ENCODE measurements at regions not wholly inside any gene's neighbourhood (a gene's known extent, or its start where the extent isn't known, plus 50 kb on each side); places are given as distances from the start of the nearest gene placed in this dataset.
"Not testable (repeated sequence)": the region's sequence is repeated elsewhere in the genome, so short reads cannot be mapped to it uniquely, and the experiment has no call there.

DNA sequence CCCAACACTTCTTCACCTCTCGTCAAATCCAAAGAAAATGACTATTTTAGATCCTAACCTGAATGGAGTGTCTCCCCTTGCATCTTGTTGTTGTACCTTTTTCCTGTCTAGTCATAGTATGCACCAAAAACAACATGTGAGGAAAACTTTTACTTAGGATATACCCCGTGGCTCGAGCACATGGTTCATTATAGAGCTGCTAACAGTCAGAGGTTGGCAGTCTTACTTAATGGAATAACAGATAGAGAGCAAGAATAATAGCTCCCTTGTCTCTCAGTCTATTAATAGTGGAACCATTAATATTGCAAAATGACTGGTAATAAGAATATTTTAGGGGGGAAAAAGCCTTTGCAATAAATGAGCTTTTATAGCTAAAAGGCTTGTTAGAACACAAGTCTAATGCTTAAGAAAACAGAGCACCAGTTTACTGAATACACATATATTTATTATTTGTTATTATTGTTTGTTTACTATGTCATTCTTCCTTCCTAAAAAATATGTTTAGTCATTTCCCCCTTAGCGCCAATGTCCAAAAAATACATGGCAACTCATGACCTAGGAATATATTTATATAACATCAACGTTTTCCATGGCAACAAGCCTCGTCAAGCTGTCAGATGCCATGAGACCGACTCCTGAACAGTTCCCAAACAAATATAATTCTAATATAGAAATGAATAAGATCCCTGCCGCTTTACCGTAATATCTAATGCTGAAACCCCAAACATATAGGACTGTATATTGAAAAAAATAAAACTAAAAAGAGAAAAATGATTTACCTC, 592.4 kb downstream of the SOX5 start:
- DNase-seq, result no peak
- POLR2A ChIA-PET, result no interaction called here
- no peaks in the 10 kb centered on the region for H3K27me3 Mint-ChIP-seq
- H3K4me1 Mint-ChIP-seq, result no peaks in the 10 kb centered on the region
- H3K9me3 Mint-ChIP-seq, result peaks cover 0 to 10% (median 0%) of the 10 kb centered on the region in 9 donors
- no peak overlapping the region for H3K4me3 Mint-ChIP-seq
- ATAC-seq, result no peak
- H3K27ac Mint-ChIP-seq, result no peak overlapping the region
- no peaks in the 10 kb centered on the region for H3K36me3 Mint-ChIP-seq

DNA sequence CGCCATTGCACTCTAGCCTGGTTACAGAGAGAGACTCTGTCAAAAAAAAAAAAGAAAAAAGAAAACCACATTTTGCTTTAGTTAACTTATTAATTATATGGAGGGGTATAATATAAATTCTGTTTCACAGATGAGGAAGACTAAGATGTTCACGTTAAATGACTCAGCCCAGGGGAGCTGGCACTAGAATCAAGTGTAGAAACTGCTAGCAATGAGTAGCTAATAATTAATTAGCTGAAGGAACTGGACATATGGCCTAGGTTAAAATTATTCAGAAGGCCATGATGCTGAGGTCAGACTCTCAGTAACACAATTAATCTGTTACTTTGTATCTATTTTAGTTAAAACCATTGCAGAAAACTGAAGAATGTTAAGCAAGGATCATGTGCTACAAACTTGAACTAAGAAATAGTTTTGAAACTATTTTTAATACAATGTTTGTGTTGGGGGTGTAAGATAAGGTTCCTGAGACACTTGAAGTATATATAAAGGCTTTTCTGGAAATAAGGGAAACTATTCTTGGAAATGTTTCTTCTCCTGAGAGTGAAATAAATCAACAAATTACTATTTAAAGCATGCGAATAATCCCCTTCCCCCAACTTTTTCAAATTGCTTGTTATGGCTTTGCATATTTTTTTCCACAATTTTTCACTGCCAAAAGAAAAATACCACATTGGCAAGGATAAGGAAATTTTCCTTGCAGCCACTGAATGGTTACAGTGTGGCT, 589.3 kb downstream of the SOX5 start:
- H3K36me3 Mint-ChIP-seq, result no peaks in the 10 kb centered on the region
- peaks cover 0 to 4% (median 0%) of the 10 kb centered on the region in 9 donors for H3K9me3 Mint-ChIP-seq
- no peaks in the 10 kb centered on the region for H3K27me3 Mint-ChIP-seq
- no peak overlapping the region for H3K27ac Mint-ChIP-seq
- H3K4me3 Mint-ChIP-seq, result no peak overlapping the region
- no peaks in the 10 kb centered on the region for H3K4me1 Mint-ChIP-seq
- no peak for DNase-seq
- POLR2A ChIA-PET, result no interaction called here
- ATAC-seq, result no peak

DNA sequence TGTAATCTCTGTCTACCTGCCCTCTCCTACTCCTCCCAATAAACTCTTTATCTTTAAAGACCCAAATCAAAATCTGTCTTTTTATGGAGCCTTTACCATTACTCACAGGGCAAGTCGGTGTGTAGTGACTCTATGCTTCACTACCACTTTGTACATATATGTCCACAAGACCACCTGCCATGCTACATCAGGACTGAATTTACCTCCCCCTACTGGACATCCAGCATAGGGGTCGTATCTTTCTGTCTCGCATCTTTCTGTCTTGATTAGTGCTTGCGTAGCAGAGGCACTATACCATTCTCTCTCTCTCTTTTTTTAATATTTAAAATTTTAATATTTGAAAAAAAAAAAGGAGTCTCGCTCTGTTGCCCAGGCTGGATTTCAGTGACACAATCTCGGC, 587.5 kb downstream of the SOX5 start:
- ATAC-seq (no peak), DNase-seq (no peak)
- H3K27me3 Mint-ChIP-seq, result no peaks in the 10 kb centered on the region
- H3K36me3 Mint-ChIP-seq, result no peaks in the 10 kb centered on the region
- POLR2A ChIA-PET, result no interaction called here
- H3K9me3 Mint-ChIP-seq, result peaks cover 0 to 17% (median under 1%) of the 10 kb centered on the region in 9 donors
- no peaks in the 10 kb centered on the region for H3K4me1 Mint-ChIP-seq
- no peak overlapping the region for H3K4me3 Mint-ChIP-seq
- H3K27ac Mint-ChIP-seq, result no peak overlapping the region

DNA sequence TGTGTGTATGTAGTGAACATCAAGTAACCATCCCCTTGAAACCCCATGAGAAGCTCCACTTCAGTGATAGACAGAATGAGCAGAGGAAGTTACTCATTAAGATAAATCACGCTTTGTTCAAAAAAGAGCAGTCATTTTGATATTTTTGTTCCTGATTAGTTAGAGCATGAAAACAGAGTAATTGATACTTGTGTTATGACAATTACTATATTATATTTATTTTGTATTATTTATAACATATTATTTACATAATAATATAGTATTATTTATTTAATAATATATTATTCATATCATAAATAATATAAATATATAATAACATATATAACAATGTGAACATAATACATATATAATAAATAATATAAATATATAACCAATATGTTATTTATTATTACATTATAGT, 580.9 kb downstream of the SOX5 start:
- peaks cover 2 to 24% (median 5%) of the 10 kb centered on the region in 9 donors for H3K9me3 Mint-ChIP-seq
- no peaks in the 10 kb centered on the region for H3K27me3 Mint-ChIP-seq
- POLR2A ChIA-PET, result no interaction called here
- H3K27ac Mint-ChIP-seq, result no peak overlapping the region
- DNase-seq, result no peak
- H3K4me3 Mint-ChIP-seq, result no peak overlapping the region
- H3K4me1 Mint-ChIP-seq, result no peaks in the 10 kb centered on the region
- H3K36me3 Mint-ChIP-seq, result no peaks in the 10 kb centered on the region
- ATAC-seq, result no peak

DNA sequence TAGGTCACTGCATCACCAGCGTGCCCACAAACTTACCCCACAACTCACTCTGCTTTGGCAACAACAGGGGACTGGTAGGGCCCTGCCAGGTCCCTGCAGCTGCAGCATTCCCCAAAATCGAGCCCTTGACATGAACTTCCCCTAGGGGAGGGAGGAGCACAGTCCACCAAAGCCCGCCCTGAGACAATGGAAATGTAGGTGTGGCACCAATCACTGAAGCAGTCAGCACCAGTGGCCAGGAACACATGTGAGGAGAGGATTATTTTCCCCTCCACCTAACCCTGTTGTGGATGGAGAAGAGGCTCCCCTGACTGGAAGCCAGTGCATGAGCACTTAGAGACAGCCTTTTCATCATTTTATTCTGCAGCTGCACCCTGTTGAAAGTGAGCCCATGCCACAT, 573.8 kb downstream of the SOX5 start:
- no peak overlapping the region for H3K27ac Mint-ChIP-seq
- H3K36me3 Mint-ChIP-seq, result peaks cover 0 to 21% (median 0%) of the 10 kb centered on the region in 3 donors
- no peak for DNase-seq
- H3K4me1 Mint-ChIP-seq, result no peaks in the 10 kb centered on the region
- POLR2A ChIA-PET, result no interaction called here
- H3K9me3 Mint-ChIP-seq, result peaks cover 9 to 67% (median 39%) of the 10 kb centered on the region in 9 donors
- H3K4me3 Mint-ChIP-seq, result no peak overlapping the region
- H3K27me3 Mint-ChIP-seq, result no peaks in the 10 kb centered on the region
- ATAC-seq, result no peak

DNA sequence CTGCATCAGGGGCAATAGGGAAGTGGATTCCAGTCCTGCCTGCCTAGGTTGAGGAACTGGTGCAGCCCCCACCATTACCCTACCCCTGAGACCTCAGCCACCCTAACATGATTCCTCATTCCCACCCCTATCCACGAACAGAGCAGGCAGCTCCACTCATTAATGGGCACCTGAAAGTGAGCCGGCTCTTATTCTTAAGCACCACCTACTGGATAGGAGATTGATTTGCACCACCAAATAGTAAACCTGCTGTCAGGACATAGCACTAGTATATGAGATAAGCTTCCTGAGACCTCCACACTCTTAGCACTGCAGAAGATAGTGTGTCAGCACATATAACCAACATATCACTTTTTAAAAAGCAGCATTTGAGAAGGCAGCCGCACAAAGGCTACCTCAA, 573.2 kb downstream of the SOX5 start:
- no peaks in the 10 kb centered on the region for H3K27me3 Mint-ChIP-seq
- no peak for ATAC-seq
- H3K4me3 Mint-ChIP-seq, result no peak overlapping the region
- H3K9me3 Mint-ChIP-seq, result peaks cover 9 to 71% (median 41%) of the 10 kb centered on the region in 9 donors
- H3K4me1 Mint-ChIP-seq, result no peaks in the 10 kb centered on the region
- POLR2A ChIA-PET, result no interaction called here
- H3K36me3 Mint-ChIP-seq, result peaks cover 0 to 21% (median 0%) of the 10 kb centered on the region in 3 donors
- no peak for DNase-seq
- no peak overlapping the region for H3K27ac Mint-ChIP-seq

DNA sequence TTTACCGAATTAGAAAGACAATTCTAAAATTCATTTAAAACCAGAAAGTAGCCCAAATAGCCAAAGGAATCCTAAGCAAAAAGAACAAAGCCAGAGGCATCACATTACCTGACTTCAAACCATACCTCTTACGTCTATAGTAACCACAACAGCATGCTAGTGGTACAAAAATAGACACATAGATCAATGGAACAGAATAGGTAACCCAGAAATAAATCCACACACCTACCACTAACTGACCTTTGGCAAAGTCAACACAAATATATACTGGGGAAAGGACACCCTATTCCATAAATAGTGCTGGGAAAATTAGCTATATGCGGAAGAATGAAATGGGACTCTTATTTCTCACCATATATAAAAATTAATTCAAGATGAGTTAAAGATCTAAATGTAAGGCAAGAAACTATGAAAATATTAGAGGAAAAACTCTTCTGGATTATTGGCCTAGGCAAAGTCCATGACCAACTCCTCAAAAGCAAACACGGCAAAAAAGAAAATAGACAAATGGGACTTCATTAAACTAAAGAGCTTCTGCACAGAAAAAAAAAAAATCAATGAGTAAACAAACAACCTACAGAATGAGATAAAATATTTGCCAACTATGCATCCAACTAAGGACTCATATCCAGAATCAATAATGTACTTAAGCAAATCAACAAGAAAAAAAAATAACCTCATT, 568.9 kb downstream of the SOX5 start:
- no peak overlapping the region for H3K27ac Mint-ChIP-seq
- peaks cover 12 to 52% (median 31%) of the 10 kb centered on the region in 9 donors for H3K9me3 Mint-ChIP-seq
- H3K27me3 Mint-ChIP-seq, result no peaks in the 10 kb centered on the region
- ATAC-seq (no peak), DNase-seq (no peak)
- peaks cover 0 to 21% (median 0%) of the 10 kb centered on the region in 3 donors for H3K36me3 Mint-ChIP-seq
- H3K4me3 Mint-ChIP-seq, result no peak overlapping the region
- POLR2A ChIA-PET, result no interaction called here
- H3K4me1 Mint-ChIP-seq, result no peaks in the 10 kb centered on the region

DNA sequence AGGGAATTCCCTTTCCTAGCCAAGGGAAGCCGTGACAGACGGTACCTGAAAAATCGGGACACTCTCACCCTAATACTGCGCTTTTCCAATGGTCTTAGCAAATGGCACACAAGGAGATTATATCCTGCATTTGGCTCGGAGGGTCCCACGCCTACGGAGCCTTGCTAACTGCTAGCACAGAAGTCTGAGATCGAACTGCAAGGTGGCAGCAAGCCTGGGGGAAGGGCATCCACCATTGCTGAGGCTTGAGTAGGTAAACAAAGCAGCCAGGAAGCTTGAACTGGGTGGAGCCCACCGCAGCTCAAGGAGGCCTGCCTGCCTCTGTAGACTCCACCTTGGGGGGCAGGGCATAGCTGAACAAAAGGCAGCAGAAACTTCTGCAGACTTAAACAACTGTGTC, 560.6 kb downstream of the SOX5 start:
- POLR2A ChIA-PET, H3K36me3 Mint-ChIP-seq, H3K4me1 Mint-ChIP-seq, DNase-seq, H3K27me3 Mint-ChIP-seq, H3K27ac Mint-ChIP-seq, H3K4me3 Mint-ChIP-seq, ATAC-seq: not testable (repeated sequence)
- H3K9me3 Mint-ChIP-seq, result peaks cover 0 to 44% (median 13%) of the 10 kb centered on the region in 9 donors

DNA sequence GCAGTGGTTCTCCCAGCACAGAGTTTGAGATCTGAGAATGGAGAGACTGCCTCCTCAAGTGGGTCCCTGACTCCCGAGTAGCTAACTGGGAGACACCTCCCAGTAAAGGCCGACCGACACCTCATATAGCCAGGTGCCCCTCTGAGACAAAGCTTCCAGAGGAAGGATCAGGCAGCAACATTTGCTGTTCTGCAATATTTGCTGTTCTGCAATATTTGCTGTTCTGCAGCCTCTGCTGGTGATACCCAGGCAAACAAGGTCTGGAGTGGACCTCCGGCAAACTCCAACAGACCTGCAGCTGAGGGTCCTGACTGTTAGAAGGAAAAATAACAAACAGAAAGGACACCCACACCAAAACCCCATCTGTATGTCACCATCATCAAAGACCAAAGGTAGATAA, 560.2 kb downstream of the SOX5 start:
- DNase-seq, H3K4me1 Mint-ChIP-seq, H3K36me3 Mint-ChIP-seq, H3K4me3 Mint-ChIP-seq, ATAC-seq, H3K27me3 Mint-ChIP-seq, POLR2A ChIA-PET, H3K27ac Mint-ChIP-seq: not testable (repeated sequence)
- H3K9me3 Mint-ChIP-seq, result peaks cover 0 to 44% (median 13%) of the 10 kb centered on the region in 9 donors

DNA sequence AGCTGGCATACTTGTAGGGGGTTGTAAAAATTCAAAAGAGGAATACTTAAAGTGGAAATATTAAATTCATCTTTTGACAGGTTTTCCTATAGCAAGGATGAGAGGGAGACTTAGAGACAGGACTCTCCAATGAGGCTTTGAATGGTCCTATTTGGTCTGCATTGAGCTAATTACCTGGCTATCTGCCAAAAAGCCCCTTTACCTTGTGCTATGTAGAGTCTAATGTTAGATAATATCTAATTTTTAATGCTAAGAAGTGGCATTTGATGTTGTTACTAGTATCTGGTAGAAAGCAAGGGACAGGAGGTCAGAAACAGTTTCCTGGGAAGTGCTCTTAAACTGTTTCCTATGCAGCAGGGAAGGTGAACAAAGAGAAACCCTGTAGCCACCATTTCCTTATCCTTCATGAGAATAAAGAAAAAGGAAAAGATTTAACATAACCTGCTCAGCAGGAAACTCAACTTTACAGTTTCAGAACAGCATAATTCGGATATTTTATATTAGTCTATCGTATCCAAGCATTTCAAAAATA, 550.0 kb downstream of the SOX5 start:
- ATAC-seq (no peak), DNase-seq (no peak)
- Mint-ChIP-seq H3K27ac (no peak overlapping the region), H3K4me1 (no peaks in the 10 kb centered on the region), H3K27me3 (no peaks in the 10 kb centered on the region), H3K4me3 (no peak overlapping the region), H3K36me3 (no peaks in the 10 kb centered on the region), H3K9me3 (peaks cover 0 to 9% (median 0%) of the 10 kb centered on the region in 9 donors)
- POLR2A ChIA-PET, result no interaction called here

DNA sequence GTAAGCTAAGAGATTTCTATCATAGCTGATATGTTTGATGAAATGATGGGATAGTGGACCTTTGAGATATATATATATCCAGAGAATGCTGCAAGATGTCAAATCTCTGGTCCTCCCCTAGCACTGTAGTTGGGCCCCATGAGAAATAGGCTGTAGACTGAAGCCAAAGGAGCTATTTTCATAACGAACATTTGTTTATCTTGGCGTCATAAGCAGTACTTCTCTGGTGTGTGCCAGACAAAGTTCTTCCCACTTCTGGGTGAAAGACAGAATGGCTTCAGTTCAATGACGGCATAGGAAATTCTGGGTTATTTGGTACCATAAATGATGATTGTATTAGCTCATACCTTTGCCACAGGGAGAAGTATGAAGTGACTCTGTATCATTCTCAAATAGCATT, 534.3 kb downstream of the SOX5 start:
- no peaks in the 10 kb centered on the region for H3K4me1 Mint-ChIP-seq
- no peaks in the 10 kb centered on the region for H3K27me3 Mint-ChIP-seq
- H3K36me3 Mint-ChIP-seq, result no peaks in the 10 kb centered on the region
- POLR2A ChIA-PET, result no interaction called here
- DNase-seq, result no peak
- H3K27ac Mint-ChIP-seq, result no peak overlapping the region
- H3K4me3 Mint-ChIP-seq, result no peak overlapping the region
- no peak for ATAC-seq
- peaks cover 2 to 23% (median 12%) of the 10 kb centered on the region in 9 donors for H3K9me3 Mint-ChIP-seq

DNA sequence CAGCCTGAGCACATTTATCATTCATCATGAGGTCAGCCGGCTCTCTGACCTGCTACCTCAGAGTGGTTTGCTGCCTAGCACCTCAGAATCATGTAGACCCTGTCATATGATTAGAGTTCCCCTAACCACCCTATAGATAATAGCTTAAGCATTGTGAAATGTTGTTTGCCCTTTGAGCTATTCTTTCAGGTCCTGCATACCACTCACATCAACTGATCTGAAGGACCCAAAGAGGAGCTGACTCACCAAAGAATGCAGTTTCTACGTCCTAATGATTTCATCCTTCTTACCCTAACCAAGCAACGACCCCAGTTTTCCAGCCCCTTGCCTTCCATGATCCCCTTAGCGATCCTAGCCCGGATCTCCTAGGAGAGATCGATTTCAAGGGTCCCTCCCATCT, 527.9 kb downstream of the SOX5 start:
- Mint-ChIP-seq H3K9me3 (peaks cover 0 to 23% (median 5%) of the 10 kb centered on the region in 9 donors), H3K36me3 (no peaks in the 10 kb centered on the region), H3K27me3 (no peaks in the 10 kb centered on the region), H3K4me3 (no peak overlapping the region), H3K4me1 (no peaks in the 10 kb centered on the region), H3K27ac (no peak overlapping the region)
- DNase-seq, result no peak
- no peak for ATAC-seq
- POLR2A ChIA-PET, result no interaction called here

DNA sequence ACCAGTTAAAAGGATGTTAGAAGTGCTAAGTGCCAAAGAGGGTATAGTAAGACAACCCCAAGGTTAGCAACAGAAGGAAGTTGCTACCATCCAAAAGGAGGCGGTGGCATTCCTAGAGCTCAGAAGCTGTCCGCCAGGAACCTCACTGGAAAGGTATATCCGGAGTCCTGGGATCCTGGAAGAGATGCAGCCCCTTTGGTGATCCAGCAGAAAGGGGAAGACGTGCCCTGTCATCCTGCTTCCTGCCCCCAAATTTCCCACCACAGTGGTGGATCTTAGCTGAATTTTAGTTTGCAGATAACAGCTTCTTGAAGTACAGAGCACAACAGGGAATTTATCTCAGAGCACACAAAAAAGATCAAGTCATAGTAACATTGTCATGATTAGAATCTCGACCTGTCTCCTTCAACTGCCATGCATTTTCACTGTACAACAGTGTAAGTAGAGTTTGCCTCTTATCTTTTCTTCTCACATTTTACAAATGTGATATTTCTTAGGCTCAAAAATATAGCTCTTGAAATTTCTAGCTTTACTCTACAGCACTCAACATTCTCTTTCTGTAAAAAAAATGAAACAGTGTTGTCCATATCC, 526.3 kb downstream of the SOX5 start:
- DNase-seq (no peak), ATAC-seq (no peak)
- POLR2A ChIA-PET, result no interaction called here
- H3K27me3 Mint-ChIP-seq, result no peaks in the 10 kb centered on the region
- H3K9me3 Mint-ChIP-seq, result peaks cover 0 to 29% (median 5%) of the 10 kb centered on the region in 9 donors
- no peaks in the 10 kb centered on the region for H3K4me1 Mint-ChIP-seq
- H3K4me3 Mint-ChIP-seq, result no peak overlapping the region
- H3K36me3 Mint-ChIP-seq, result no peaks in the 10 kb centered on the region
- H3K27ac Mint-ChIP-seq, result no peak overlapping the region
